ENCODE measurements at regions not wholly inside any gene's neighbourhood (a gene's known extent, or its start where the extent isn't known, plus 50 kb on each side); places are given as distances from the start of the nearest gene placed in this dataset.

GRCh38 chr7:4629287-4629895, 52.7 kb upstream of the FOXK1 start:
- ATAC-seq (no peak), DNase-seq (no peak)
- Histone ChIP-seq H3K27me3 (ENCODE audit: low read depth) (no peaks in the 10 kb centered on the region), H3K9me3 (no peaks in the 10 kb centered on the region), H3K36me3 (no peaks in the 10 kb centered on the region), H3K4me3 (no peak overlapping the region), H3K27ac (no peak overlapping the region), H3K4me1 (peaks cover 30% of the 10 kb centered on the region)
- TF ChIP-seq CTCF (IDR thresholded peaks at IDR 0.05): no peak
- intact Hi-C loops (cut with DNase I): no loop called here

- no peaks in the 10 kb centered on the region for H3K36me3 ChIP-seq
- DNase-seq: peak; percentile 84
These were observed 50.5 kb upstream of the FOXK1 start for GRCh38 chr7:4631380-4632179.

More at GRCh38 chr7:4631380-4632179, 50.5 kb upstream of the FOXK1 start:
- intact Hi-C loops (cut with DNase I): no loop called here
- Histone ChIP-seq H3K27ac (peak overlapping the region; percentile 71), H3K4me1 (peaks cover 14% of the 10 kb centered on the region), H3K9me3 (no peaks in the 10 kb centered on the region), H3K27me3 (ENCODE audit: low read depth) (no peaks in the 10 kb centered on the region), H3K4me3 (peak overlapping the region; percentile 40)
- TF ChIP-seq CTCF (IDR thresholded peaks at IDR 0.05): peak; percentile 67
- ATAC-seq: peak; percentile 96 to 97
